HG03575 (cell line): ENCODE measurements at regions not wholly inside any gene's neighbourhood (a gene's known extent, or its start where the extent isn't known, plus 50 kb on each side); places are given as distances from the start of the nearest gene placed in this dataset.

Experiments
- ATAC-seq: cut with Tn5 transposase; IDR thresholded peaks from one replicate; pipeline ENCODE4 v1.9.1; 2021; ENCODE audit not compliant: unreplicated experiment, insufficient number of reproducible peaks, low FRiP score; ENCODE audit errors: extremely low read depth

DNA sequence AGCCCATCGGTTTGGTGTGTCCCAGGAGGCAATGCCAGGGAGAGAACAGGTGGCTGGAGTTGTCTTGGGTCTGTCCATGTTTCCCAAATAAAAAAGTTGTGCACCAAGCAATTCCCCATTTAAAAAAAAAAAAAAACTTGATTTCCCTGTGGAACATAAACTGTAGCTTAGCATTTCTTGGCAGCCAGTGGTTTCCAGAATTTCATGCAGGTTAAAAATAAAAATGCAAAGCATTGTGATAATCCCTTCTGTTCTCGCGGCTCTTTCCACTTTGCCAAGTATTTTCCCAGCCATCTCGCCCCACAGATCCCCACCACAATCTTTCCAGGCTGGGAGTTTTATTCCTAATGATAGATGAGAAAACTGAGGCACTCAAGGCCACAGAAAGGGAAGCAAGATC, 51.4 kb upstream of the MSX1 start:
- ATAC-seq: no peak

DNA sequence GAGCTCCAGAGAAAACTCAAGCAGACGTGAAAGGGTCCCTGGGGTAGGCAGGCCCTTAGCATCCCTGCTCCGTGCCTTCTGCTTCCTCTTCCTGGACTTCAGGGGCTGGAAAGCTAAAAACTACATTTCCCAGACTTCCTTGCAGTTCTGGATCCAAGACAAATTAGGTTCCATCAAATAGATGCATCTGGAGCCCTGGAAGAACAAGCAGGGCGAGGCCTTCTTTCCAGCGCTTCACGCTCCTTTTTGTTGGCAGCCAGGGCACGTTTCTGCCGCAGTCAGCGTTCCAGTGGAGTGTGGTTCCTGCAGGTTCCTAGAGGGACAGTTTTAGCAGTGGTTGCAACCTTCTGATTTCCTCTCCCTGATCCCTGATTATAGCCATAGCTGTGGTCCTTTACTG, 53.6 kb upstream of the MSX1 start:
- ATAC-seq: no peak

DNA sequence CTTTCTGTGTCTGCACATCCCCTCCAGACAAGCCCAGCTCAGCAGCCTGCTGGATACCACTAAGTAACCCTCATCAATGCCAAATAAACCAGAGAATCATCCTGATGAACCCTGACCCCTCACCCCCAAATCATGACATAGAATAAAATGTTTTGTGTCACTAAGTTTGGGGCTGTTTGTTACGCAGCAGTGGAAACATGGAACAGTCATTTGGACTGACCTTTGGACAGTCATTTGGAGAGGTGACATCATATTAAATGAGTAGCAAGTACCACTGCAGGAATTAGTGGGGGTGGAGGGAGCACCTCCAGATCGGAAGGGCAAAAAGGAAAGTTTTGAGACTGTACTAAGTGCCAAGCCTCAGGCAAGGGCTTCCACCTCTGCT, 55.6 kb upstream of the MSX1 start:
- ATAC-seq: no peak

DNA sequence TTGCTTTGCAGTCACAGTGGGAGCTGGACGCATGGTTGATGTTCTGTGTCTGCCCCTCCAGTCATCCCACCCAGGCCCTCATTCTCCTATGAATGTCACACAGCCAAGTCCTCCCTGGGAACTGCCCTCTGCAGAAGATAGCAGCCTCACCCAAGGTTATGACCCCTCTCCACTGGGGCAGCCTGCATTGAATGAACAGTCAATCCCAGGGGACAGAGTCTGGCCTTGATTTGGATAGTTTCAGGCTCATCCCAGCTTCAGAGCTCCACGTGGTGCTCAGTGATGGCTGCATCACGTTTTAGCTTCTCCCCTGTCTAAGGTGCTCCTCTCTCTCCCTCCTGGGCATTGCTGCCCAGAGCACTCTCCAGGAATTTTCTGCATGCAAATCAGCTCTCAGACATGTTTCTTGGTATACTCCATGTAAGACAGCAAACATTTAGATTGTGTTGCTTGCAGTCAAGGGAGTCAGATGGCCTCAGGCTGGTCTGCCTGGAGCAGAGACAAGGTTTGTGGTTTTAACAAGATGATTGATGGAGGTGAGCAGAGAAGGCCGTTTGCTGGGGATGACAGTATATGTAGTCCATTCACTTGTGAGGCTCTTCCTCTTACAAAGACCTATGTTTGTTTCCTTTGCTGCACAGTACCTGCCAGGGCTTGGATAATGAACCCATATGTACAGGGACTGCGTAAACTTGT, 56.1 kb upstream of the MSX1 start:
- ATAC-seq: no peak

DNA sequence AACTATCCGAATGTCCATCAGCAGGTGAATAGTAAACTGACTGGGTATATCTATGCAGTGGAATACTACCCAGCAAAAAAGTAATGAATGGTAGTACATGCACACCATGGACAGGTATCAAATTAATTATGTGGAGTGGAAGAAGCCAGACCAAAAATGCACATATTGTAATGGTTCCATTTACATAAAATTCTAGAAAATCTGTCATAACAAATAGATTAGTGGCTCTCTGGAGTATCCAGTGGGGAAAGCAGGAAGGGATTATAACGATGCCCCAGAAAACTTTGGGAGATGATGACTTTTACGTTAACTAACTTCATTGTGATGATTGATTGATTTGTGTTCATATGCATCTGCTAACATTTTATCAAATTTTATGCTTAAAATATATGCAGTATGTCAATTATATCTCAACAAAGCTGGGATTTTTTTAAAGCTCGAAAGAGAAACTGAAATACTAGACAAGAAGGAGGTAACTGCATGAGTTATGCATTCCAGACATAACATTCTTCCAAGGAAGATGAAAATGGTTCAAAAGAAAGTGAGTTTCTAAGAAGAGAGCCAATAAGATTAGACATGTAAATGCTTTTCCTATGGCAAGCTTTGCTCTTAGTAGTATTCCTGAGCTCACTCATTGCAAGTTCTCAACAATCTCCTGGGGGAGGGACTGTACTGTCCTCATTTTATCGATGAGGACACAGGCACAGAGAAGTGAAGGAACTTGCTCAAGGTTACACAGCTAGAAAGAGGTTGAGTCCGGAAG, 58.6 kb upstream of the MSX1 start:
- ATAC-seq: no peak

DNA sequence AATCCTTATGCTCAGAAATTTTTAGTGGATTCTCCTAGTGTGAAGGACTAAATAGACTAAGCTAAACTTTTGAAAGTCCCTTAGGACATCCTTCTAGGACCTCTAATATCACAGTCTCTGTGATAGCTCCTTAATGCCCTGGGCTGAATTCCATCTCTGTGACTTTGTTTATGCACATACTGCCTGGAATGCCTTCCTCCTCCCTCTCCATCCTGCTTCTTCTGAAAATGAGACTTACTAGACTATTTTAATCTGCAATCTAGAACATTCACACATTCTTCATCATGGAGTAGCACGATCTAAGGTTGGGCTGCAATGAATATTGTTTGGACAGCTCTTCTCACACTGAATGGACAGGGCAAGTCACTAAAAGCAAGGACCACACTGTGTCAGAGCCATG, 65.0 kb upstream of the MSX1 start:
- ATAC-seq: no peak

DNA sequence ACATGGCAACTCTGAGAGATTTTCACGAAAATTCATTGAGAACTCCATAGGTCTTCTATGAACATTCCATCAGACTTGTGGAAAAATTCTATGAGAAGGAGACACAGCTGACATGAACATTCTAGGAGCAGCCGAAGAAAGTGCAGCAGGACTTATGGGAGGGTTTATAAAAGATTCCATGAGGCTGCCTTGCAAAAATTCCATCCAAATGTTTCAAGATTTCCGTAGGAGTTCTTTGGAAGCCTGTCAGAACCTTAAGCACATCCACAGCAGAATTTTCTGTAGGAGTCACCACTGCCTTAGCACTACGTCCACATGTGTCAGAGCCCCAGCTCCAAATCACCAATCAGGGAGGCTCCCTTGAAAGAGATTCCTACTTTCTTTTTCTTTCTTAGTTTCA, 67.0 kb upstream of the MSX1 start:
- no peak for ATAC-seq

DNA sequence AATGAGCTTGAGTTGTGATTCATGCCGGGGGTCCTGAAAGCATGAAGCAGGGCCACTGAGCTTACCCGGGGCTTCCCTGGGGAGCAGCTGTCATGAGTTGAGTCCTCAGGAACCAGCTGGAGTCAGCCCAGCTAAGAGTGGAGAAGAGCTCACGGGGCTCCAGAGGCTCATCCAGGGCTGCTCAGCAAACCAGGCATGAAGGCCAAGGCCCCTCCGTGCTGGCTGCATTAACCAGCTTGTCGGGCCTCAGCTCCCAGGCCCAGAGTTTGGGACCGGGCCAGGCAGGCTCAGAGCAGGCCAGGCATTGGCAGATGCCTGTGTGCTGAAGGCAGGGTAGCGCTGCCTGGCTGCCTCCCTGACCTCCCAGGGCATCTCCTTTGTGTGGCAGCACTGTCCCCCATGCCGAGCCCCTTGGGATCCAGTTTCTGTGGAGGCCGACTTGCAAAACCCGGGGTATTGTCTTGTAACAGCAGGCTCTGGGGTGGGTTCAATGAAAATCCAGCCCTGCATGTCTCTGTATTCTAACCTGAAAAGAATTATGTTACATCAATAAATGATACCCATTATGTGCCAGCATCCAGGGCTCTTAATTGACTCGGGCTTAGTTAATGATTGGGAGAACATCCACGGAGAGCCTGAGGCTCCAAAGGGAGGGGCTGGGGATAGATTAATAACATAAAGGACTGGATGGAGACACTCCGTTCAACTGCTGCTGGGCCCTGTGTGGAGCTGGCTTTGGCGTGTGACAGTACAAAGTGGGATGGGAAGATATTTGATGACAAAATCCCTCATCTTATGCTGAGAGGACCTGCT, 68.0 kb upstream of the MSX1 start:
- no peak for ATAC-seq

DNA sequence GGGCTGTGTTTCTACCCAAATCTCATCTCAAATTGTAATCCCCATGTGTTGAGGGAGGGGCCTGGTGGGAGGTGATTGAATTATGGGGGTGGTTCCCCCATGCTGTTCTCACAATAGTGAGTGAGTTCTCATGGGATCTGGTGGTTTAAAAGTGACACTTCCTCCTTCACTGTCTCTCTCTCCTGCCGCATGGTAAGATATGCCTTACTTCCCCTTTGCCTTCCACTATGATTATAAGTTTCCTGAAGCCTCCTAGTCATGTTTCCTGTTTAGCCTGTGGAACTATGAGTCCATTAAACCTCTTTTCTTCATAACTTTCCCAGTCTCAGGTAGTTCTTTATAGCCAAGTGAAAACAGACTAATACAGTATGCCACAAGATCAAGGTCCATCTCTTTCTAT, 70.0 kb upstream of the MSX1 start:
- ATAC-seq: no peak

DNA sequence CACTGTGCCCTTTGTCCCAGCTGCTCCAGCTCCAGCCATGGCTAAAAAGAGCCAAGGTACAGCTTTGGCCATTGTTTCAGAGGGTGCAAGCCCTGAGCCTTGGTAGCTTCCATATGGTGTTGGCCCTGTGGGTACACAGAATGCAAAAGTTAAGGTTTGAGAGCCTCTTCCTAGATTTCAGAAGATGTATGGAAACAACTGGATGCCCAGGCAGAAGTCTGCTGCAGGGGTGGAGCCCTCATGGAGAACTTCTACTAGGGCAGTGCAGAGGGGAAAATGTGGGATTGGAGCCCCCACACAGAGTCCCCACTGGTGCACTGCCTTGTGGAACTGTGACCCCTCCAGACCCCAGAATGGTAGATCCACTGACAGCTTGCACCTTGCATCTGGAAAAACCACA, 70.9 kb upstream of the MSX1 start:
- no peak for ATAC-seq

DNA sequence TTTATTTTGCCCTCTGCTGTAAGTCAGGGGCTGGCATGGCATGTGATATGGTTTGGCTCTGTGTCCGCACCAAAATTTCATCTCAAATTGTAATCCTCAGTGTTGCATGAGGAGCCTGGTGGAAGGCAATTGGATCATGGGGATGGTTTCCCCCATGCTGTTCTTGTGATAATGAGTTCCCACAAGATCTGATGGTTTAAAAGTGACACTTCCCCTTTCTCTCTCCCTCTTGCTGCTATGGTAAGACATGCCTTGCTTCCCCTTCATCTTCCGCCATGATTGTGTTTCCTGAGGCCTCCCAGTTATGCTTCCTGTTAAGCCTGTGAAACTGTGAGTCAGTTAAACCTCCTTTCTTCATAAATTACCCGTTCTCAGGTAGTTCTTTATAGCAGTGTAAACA, 72.0 kb upstream of the MSX1 start:
- no peak for ATAC-seq

DNA sequence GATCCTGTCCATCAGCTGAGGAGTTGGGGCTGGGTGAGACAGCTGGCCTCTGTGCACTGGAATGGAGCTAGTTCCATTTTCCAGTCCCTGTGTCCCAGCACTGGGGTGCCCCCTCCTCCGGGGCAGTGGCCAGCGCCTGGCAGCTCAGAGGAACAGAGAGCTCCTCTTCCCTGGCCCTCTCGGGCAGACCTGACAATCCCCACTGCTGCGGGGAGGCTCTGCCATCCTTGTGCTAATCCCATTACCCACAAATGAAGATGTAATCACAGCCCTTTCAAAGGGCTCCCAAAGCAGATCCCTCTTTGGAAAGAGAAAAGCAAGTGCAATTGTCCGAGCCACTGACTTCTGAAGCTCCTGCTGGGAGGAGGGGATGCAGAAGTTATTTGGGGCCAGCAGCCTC, 75.1 kb upstream of the MSX1 start:
- ATAC-seq: no peak

DNA sequence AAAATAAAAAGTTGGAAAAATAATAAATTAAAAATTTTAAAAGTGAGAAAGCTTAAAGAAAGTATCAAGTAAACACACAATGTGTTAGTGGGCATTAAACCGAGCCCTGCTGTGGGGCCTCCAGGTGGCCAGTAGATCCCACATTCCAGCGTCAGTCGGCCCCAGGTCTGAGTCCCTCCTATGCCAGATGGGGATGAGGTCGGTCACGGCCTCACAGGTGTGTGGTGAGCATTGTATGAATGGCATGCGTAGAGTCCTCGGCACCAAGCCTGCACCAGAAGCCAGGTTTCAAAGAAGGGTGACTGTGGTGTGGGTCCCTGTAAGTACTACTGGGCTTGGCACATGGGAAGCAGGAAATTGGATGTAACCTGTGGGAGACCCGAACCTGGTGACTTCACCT, 75.6 kb upstream of the MSX1 start:
- ATAC-seq: no peak

DNA sequence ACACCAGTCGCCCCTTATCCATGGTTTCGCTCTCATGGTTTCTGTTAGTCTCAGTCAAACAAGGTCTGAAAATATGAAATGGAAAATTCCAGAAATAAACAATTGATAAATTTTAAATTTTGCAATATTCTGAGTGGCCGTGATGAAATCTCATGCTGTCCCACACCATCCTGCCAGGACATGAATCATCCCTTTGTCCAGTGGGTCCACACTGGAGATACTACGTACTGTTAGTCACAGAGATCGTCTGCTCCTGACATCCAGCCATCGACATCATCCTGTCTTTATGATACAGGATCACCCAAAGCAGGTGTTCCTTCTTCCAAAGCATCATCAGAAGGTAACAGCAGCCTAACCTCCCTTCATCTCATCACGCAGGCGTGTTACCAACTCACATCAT, 76.5 kb upstream of the MSX1 start:
- no peak for ATAC-seq

DNA sequence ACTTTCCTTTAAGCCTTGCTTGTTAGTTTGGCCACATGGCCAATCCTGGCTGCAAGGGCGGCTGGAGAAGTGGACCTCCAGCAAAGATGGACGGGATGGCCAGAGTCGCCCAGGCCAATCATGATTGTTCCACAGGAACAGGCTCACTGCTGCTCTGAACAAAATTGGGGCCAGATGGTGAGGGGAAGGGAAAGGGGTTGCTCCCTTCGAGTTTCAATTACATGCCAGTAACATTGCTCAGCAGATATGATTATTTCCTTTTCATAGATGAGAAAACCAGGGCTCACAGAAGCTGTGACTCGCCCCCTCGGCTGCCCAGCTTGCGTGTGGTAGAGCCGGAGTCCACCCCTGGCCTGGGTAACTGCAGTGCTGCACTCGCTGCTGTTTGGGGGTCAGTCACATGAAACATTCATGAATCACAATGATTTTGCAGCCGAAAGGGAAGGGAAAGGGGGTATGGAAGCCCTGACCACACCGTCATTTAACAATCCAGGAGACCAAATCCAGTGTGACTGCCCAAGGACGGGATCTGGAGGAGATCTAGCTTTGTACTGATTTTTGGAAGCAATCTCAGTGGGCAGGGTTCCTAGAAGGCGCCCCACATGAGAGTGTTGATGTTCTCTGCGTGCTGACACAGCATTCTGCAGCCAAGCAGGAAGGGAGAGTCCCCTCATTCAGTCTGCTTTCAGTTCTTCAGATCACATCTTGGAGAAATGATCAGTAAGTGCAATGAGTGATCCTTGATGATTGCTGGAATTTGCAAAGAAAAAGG, 77.3 kb upstream of the MSX1 start:
- no peak for ATAC-seq

DNA sequence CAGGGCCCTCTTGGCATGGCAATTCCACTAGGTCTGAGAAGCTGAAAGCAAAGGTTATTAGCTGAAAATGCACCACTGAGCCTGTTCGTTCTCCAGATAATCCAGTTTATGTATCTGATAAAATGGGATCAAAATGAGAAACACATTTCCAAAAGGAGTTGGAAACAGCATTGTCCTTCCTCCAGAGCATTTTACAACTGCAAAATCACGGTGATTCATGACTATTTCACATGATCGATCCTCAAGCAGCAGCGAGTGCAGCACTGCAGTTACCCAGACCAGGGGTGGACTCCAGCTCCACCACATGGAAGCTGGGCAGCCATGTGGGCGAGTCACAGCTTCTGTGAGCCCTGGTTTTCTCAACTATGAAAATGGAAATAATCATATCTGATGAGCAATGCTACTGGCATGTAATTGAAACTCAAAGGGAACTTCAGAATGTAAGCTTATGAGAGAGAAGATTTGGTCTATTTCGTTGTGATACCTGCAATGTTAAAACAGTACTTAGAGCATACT, 78.7 kb upstream of the MSX1 start:
- ATAC-seq: no peak

DNA sequence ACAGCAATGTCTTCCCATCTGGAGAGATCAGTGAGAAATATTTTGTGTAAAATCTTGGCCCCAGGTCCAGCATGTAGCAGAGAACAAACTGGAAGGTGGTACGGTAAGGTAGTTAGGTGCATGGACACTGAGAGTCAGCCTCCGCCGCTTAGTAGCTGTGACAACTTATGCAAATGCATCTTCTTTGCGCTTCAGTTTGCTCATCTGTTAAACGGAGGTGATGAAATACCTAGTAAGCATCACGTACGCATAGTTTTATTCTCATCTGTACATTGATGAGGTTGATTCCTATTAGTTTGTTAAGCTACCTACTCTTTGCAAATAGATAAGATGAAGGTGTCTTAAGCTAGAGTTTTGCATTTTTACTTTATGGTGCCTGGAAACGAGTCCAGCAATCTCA, 80.0 kb upstream of the MSX1 start:
- no peak for ATAC-seq

DNA sequence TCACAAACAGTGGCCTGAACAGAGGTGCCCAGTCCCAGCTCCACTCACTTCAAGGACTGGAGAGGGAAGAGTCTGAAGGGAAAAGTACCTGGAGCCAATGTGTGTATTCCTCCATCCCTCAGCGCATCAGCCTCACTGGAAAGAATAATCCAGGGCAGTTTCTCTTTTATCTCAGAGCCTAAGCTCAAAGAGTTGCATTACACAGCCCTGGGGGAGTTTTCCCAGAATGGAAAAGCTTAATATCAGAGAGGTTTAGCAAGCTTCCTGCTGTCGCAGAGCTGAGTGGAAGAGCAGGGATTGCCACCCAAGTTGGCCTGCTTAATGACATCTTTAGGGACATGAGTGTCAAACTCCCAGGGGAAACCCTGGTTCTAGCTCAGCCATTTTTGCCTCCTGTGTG, 80.4 kb upstream of the MSX1 start:
- no peak for ATAC-seq

DNA sequence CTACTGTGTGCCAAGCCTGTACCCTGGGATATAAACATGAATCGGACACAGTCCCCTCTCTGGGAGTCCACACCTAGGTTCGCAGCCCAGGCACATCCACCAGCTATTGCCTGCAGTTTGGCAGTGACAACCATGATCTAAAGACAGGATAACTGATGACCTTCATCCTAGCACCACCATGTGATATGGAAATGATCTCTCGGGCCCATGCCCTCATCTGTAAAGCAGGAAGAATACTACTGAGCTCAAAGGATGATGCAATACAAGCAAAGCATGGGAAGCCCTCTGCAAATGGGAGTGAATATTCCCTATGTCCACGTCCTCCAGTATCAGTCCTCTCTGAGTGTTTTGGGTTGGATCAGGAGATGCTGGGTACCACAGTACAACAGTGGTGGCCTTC, 80.9 kb upstream of the MSX1 start:
- no peak for ATAC-seq
